ENCODE measurements at regions not wholly inside any gene's neighbourhood (a gene's known extent, or its start where the extent isn't known, plus 50 kb on each side); places are given as distances from the start of the nearest gene placed in this dataset.

DNA sequence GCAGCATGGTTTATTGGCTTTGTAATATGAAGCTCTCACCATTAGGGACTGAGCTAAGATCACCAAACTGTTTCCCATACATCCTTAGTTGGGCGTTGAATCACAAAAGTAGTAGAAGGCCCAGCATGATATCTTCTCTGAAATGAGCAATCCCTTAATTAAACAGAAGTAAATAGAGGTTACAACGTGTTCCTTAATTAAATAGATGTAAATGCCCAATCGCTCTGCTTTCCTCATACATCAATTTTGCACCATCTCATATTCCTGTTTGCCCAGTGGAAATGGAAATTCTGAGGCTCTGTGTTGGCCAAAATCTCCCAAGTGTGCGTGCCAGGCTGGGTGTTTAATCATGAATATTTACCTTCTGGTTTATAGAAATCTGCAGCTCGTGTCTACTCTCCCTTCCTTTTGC lies 107.4 kb upstream of the FOXB1 start:
- TF ChIP-seq, protein P1, sequence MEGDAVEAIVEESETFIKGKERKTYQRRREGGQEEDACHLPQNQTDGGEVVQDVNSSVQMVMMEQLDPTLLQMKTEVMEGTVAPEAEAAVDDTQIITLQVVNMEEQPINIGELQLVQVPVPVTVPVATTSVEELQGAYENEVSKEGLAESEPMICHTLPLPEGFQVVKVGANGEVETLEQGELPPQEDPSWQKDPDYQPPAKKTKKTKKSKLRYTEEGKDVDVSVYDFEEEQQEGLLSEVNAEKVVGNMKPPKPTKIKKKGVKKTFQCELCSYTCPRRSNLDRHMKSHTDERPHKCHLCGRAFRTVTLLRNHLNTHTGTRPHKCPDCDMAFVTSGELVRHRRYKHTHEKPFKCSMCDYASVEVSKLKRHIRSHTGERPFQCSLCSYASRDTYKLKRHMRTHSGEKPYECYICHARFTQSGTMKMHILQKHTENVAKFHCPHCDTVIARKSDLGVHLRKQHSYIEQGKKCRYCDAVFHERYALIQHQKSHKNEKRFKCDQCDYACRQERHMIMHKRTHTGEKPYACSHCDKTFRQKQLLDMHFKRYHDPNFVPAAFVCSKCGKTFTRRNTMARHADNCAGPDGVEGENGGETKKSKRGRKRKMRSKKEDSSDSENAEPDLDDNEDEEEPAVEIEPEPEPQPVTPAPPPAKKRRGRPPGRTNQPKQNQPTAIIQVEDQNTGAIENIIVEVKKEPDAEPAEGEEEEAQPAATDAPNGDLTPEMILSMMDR (IDR thresholded peaks at IDR 0.05): no peak
- TF ChIP-seq, protein P2, sequence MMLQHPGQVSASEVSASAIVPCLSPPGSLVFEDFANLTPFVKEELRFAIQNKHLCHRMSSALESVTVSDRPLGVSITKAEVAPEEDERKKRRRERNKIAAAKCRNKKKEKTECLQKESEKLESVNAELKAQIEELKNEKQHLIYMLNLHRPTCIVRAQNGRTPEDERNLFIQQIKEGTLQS (CRISPR knock-in tag; conservative IDR thresholded peaks at IDR 0.05): no peak
- TF ChIP-seq CREB1 (CRISPR knock-in tag; IDR thresholded peaks at IDR 0.05) (no peak), ZNF423 (CRISPR knock-in tag; IDR thresholded peaks at IDR 0.05) (no peak), RORB (CRISPR knock-in tag; IDR thresholded peaks at IDR 0.05) (no peak), SMAD3 (CRISPR knock-in tag; IDR thresholded peaks at IDR 0.05; ENCODE audit: borderline replicate concordance) (no peak), NR2C2 (CRISPR knock-in tag; IDR thresholded peaks at IDR 0.05) (no peak), IRF2 (CRISPR knock-in tag; IDR thresholded peaks at IDR 0.05; ENCODE audit: borderline replicate concordance, low read depth) (no peak), JUN (CRISPR knock-in tag; IDR thresholded peaks at IDR 0.05) (no peak), CREM (CRISPR knock-in tag; IDR thresholded peaks at IDR 0.05) (no peak), ZNF121 (CRISPR knock-in tag; IDR thresholded peaks at IDR 0.05) (no peak)
- TF ChIP-seq, protein P3, sequence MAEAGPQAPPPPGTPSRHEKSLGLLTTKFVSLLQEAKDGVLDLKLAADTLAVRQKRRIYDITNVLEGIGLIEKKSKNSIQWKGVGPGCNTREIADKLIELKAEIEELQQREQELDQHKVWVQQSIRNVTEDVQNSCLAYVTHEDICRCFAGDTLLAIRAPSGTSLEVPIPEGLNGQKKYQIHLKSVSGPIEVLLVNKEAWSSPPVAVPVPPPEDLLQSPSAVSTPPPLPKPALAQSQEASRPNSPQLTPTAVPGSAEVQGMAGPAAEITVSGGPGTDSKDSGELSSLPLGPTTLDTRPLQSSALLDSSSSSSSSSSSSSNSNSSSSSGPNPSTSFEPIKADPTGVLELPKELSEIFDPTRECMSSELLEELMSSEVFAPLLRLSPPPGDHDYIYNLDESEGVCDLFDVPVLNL (CRISPR knock-in tag; IDR thresholded peaks at IDR 0.05; ENCODE audit: borderline replicate concordance, low read depth): no peak
- TF ChIP-seq, protein P4, sequence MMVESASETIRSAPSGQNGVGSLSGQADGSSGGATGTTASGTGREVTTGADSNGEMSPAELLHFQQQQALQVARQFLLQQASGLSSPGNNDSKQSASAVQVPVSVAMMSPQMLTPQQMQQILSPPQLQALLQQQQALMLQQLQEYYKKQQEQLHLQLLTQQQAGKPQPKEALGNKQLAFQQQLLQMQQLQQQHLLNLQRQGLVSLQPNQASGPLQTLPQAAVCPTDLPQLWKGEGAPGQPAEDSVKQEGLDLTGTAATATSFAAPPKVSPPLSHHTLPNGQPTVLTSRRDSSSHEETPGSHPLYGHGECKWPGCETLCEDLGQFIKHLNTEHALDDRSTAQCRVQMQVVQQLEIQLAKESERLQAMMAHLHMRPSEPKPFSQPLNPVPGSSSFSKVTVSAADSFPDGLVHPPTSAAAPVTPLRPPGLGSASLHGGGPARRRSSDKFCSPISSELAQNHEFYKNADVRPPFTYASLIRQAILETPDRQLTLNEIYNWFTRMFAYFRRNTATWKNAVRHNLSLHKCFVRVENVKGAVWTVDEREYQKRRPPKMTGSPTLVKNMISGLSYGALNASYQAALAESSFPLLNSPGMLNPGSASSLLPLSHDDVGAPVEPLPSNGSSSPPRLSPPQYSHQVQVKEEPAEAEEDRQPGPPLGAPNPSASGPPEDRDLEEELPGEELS (CRISPR knock-in tag; IDR thresholded peaks at IDR 0.05): no peak
- TF ChIP-seq, protein P5, sequence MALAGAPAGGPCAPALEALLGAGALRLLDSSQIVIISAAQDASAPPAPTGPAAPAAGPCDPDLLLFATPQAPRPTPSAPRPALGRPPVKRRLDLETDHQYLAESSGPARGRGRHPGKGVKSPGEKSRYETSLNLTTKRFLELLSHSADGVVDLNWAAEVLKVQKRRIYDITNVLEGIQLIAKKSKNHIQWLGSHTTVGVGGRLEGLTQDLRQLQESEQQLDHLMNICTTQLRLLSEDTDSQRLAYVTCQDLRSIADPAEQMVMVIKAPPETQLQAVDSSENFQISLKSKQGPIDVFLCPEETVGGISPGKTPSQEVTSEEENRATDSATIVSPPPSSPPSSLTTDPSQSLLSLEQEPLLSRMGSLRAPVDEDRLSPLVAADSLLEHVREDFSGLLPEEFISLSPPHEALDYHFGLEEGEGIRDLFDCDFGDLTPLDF (CRISPR knock-in tag; IDR thresholded peaks at IDR 0.05): no peak

Measured in WTC11 (cell line).